ENCODE measurements at regions not wholly inside any gene's neighbourhood (a gene's known extent, or its start where the extent isn't known, plus 50 kb on each side); places are given as distances from the start of the nearest gene placed in this dataset.

DNA sequence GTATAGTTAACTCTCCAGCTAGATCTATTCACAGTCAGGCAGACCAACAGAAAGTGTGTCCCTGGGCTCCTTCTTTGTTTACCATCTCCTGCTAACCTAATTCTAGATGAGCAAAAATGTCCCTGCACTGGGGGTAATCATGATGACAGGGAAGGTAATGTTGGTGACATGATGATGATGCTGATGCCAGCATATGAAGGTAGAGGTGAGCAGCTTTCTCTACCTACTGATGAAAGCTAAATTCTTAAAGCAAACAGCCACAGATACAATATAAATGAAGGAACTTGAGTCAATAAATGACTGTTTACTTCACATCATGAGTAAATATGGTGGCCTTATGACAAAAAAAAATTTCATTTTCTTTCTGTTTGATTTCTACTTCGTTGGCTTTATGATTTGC lies 78.5 kb downstream of the NKX6-1 start:
- CTCF ChIA-PET, result interaction anchor here (1.2 to 1.4 kb wide), 2 partner anchors 10 to 13 kb away, joined by 4 to 5 read pairs; no protein-coding TSS in a partner anchor
- DNase-seq (ENCODE audit: extremely low spot score), result no peak
- POLR2A ChIA-PET, result no interaction called here
- TF ChIP-seq, protein P1, sequence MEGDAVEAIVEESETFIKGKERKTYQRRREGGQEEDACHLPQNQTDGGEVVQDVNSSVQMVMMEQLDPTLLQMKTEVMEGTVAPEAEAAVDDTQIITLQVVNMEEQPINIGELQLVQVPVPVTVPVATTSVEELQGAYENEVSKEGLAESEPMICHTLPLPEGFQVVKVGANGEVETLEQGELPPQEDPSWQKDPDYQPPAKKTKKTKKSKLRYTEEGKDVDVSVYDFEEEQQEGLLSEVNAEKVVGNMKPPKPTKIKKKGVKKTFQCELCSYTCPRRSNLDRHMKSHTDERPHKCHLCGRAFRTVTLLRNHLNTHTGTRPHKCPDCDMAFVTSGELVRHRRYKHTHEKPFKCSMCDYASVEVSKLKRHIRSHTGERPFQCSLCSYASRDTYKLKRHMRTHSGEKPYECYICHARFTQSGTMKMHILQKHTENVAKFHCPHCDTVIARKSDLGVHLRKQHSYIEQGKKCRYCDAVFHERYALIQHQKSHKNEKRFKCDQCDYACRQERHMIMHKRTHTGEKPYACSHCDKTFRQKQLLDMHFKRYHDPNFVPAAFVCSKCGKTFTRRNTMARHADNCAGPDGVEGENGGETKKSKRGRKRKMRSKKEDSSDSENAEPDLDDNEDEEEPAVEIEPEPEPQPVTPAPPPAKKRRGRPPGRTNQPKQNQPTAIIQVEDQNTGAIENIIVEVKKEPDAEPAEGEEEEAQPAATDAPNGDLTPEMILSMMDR (IDR thresholded peaks at IDR 0.05; ENCODE audit: control extremely low read depth, extremely low read depth, low read depth, missing control alignments), result no peak

DNA sequence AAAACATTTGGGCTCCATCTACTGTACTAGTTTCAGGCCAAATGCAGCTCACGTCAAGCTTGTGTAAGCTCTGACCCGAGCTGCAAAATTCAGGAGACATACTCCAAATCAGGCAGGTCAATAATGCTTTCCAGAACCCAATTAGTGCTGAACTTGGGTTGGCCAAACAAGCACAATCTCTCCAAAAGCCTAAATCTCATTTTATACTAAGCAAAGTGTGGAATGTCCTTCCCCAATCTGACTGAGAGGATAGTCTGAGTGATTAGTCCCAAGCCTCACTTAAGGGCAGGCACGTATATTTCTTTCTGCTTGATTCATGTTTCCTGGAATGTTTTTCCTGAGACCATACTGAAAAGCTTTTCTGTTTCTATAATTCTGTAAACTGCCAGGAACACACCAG lies 79.9 kb downstream of the NKX6-1 start:
- CTCF ChIA-PET, result interaction anchor here (0.7 kb wide), 1 partner anchor 11 kb away, joined by 4 read pairs; no protein-coding TSS in a partner anchor
- DNase-seq (ENCODE audit: extremely low spot score), result no peak
- TF ChIP-seq, protein P1 (IDR thresholded peaks at IDR 0.05; ENCODE audit: control extremely low read depth, extremely low read depth, low read depth, missing control alignments), result no peak
- POLR2A ChIA-PET, result no interaction called here

DNA sequence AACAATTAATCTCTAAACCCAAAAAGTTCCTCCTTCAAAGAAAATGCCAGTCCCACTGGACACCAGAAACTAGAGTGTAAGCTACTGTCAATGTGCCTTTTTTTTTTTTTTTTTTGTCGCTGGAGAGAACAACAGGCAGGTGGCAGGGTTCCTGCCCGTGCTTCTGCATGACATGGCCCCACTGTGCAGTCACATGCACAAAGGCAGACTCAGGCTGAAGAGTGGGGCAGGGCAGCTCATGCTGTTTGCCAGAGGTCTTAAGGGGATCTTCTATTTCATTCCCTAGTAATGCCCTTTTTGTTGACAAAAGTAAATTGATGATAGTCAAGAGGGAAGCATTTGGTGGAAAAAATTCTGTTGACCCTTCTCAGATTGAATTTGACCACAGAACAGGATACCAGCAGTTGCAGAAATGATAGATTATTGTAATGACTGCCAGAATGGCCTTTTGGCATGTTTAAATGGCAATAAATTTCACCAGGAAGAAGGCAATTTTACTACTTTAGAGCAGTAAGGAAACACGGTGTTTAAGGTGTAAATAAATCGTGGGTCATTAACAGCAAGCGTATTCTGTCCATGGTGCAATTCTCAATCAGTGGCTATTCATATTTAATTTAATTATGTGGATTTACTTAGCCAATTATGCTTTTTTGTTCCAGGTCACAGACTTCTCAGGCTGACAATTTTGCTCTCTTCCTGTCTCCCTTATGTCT lies 80.9 kb downstream of the NKX6-1 start:
- DNase-seq (ENCODE audit: extremely low spot score), result no peak
- TF ChIP-seq, protein P1 (IDR thresholded peaks at IDR 0.05; ENCODE audit: control extremely low read depth, extremely low read depth, low read depth, missing control alignments), result no peak
- ChIA-PET CTCF (no interaction called here), POLR2A (no interaction called here)

DNA sequence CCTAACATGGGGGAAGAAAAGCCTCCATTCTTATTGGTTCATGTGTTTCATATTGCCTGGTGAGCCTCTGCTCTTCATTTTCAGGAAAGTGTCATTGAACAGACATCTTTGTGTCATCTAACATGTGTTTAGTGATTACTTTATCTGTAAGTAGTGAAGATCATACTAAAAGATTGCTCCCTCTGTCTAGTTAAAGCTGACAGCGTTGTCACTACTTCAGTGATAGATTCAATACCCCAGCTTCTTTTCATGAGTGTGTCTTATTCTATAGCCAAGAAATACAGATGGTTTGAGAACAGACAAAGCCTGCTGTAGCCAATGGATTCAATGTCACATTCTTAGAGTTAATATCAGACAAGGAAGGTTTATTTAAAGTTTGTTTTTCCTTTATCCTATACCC lies 85.1 kb downstream of the NKX6-1 start:
- DNase-seq (ENCODE audit: extremely low spot score), result no peak
- TF ChIP-seq, protein P1 (IDR thresholded peaks at IDR 0.05; ENCODE audit: control extremely low read depth, extremely low read depth, low read depth, missing control alignments), result no peak
- ChIA-PET CTCF (interaction anchor here (1.3 kb wide), 1 partner anchor 8 kb away, joined by 4 read pairs; no protein-coding TSS in a partner anchor), POLR2A (no interaction called here)

DNA sequence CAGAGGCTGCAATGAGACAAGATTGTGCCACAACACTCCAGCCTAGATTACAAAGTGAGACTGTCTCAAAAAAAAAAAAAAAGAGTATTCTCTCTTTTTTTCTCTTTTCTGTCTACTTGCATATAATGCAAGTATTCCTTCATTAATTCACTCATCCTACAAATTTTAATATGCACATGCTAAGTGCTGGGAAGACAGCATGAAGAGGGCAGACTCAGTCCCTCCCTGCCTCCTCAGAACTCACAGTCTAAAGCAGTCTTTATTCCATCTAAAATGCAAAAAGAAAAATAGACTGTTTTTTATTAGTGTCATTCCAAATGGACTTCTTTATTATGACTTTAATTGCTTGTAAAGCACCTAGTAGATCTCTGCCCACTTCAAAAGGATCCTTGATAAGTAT lies 85.6 kb downstream of the NKX6-1 start:
- ChIA-PET CTCF (no interaction called here), POLR2A (no interaction called here)
- no peak for DNase-seq (ENCODE audit: extremely low spot score)
- TF ChIP-seq, protein P1 (IDR thresholded peaks at IDR 0.05; ENCODE audit: control extremely low read depth, extremely low read depth, low read depth, missing control alignments), result no peak

DNA sequence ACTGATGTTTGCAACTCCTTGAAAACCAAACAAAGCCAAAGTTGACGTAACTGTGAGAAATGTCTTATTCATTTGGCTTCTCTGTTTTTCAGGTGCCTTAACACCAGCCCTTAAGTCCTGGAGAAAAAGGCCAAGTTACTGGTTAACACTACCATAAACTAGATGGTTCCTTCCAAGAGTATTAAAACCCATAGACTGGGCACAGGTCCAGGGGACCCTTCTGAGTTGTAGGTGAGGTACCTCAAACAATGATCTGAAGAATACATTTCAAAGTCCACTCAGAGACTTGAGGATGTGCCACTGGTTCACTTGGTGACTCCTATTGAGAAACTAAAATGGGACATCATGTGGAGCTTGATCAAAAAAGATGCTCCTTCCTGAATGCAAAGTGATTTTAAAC lies 87.0 kb downstream of the NKX6-1 start:
- no peak for DNase-seq (ENCODE audit: extremely low spot score)
- ChIA-PET POLR2A (no interaction called here), CTCF (no interaction called here)
- TF ChIP-seq, protein P1 (IDR thresholded peaks at IDR 0.05; ENCODE audit: control extremely low read depth, extremely low read depth, low read depth, missing control alignments), result no peak
